ENCODE measurements at regions not wholly inside any gene's neighbourhood (a gene's known extent, or its start where the extent isn't known, plus 50 kb on each side); places are given as distances from the start of the nearest gene placed in this dataset.

DNA sequence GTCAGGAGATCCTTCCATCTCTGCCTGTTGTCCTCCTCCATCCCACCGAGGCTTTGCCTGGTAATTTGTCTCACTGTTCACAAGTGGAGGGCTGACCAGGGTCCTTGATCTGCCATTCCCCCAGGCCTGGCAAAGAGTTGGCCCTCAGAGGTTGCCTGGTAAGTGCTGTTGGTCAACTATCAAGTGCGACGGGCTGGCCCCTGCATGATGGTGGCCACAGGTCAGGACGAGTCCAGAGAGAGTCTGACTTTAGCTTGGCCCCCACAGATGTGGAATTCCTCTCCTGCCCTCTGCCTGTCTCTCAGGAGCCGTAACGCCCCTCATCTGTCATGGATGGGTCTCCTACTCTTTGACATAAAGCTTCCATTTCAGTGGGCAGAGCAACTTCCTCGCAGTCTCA lies 97.3 kb upstream of the SMIM21 start:
- no peaks in the 10 kb centered on the region for H3K9me3 ChIP-seq (ENCODE audit: control insufficient read depth in 1 of 2, low read length in 2 of 2)
- no peak for DNase-seq
- Mint-ChIP-seq H3K27me3 (peaks cover 5 to 8% of the 10 kb centered on the region in 2 donors), H3K9me3 (no peaks in the 10 kb centered on the region), H3K27ac (no peak overlapping the region), H3K4me1 (no peaks in the 10 kb centered on the region), H3K36me3 (no peaks in the 10 kb centered on the region), H3K4me3 (no peak overlapping the region)
- no peaks in the 10 kb centered on the region for H3K27me3 ChIP-seq (ENCODE audit: insufficient read depth, low read length)
- ChIA-PET POLR2A (ENCODE audit: partially characterized antibody) (no interaction called here), CTCF (ENCODE audit: partially characterized antibody) (no interaction called here)
- H3K27ac ChIP-seq (ENCODE audit: low read depth, low read length) = no peak overlapping the region
- intact Hi-C loops (cut with micrococcal nuclease) = no loop called here
- H3K4me1 ChIP-seq (ENCODE audit: insufficient read depth, low read length) = no peaks in the 10 kb centered on the region
- no peaks in the 10 kb centered on the region for H3K36me3 ChIP-seq (ENCODE audit: insufficient read depth, low read length)
- H3K4me3 ChIP-seq (ENCODE audit: low read length in 2 of 2) = no peak overlapping the region

GRCh38 chr18:75524181-75524580 lies 96.7 kb upstream of the SMIM21 start:
- Histone ChIP-seq H3K27me3 (ENCODE audit: insufficient read depth, low read length) (no peaks in the 10 kb centered on the region), H3K9me3 (ENCODE audit: control insufficient read depth in 1 of 2, low read length in 2 of 2) (no peaks in the 10 kb centered on the region), H3K4me3 (ENCODE audit: low read length in 2 of 2) (no peak overlapping the region), H3K36me3 (ENCODE audit: insufficient read depth, low read length) (no peaks in the 10 kb centered on the region), H3K27ac (ENCODE audit: low read depth, low read length) (no peak overlapping the region), H3K4me1 (ENCODE audit: insufficient read depth, low read length) (no peaks in the 10 kb centered on the region)
- ChIA-PET POLR2A (ENCODE audit: partially characterized antibody) (no interaction called here), CTCF (ENCODE audit: partially characterized antibody) (no interaction called here)
- DNase-seq = no peak
- Mint-ChIP-seq H3K9me3 (no peaks in the 10 kb centered on the region), H3K27ac (no peak overlapping the region), H3K4me3 (no peak overlapping the region), H3K36me3 (no peaks in the 10 kb centered on the region), H3K4me1 (no peaks in the 10 kb centered on the region), H3K27me3 (peaks cover 5 to 8% of the 10 kb centered on the region in 2 donors)
- intact Hi-C loops (cut with micrococcal nuclease) = no loop called here

- H3K27me3 Mint-ChIP-seq = no peaks in the 10 kb centered on the region
- intact Hi-C loops (cut with micrococcal nuclease) = no loop called here
- no peaks in the 10 kb centered on the region for H3K4me1 ChIP-seq (ENCODE audit: insufficient read depth, low read length)
- no peaks in the 10 kb centered on the region for H3K9me3 Mint-ChIP-seq
- H3K4me1 Mint-ChIP-seq = no peaks in the 10 kb centered on the region
- no peak overlapping the region for H3K4me3 ChIP-seq (ENCODE audit: low read length in 2 of 2)
- H3K4me3 Mint-ChIP-seq = no peak overlapping the region
- H3K27me3 ChIP-seq (ENCODE audit: insufficient read depth, low read length) = no peaks in the 10 kb centered on the region
- H3K9me3 ChIP-seq (ENCODE audit: control insufficient read depth in 1 of 2, low read length in 2 of 2) = no peaks in the 10 kb centered on the region
- no peaks in the 10 kb centered on the region for H3K36me3 Mint-ChIP-seq
- no peaks in the 10 kb centered on the region for H3K36me3 ChIP-seq (ENCODE audit: insufficient read depth, low read length)
- ChIA-PET CTCF (ENCODE audit: partially characterized antibody) (no interaction called here), POLR2A (ENCODE audit: partially characterized antibody) (no interaction called here)
- no peak for DNase-seq
- H3K27ac ChIP-seq (ENCODE audit: low read depth, low read length) = no peak overlapping the region
- H3K27ac Mint-ChIP-seq = no peak overlapping the region
Observed at GRCh38 chr18:75521816-75522215, 94.3 kb upstream of the SMIM21 start.

DNA sequence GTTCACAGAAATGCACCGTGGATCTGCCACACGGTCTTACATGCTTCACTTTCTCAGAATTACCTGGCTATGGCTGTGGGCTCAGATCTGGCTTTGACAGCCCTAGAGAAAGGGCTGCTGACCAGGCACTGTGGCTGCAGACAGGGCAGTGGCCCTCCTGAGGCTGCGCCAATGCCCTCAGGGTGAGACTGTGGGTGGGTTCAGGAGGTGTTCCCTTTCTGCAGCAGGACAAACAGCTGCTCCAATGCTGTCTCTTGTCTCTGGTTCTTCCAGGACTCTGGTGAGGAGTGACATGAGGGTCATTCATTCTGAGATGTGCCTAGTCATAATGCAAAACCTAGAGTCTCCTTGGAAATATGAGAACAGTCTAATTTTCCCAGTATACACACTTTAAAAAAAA lies 90.5 kb upstream of the SMIM21 start:
- no peak overlapping the region for H3K27ac Mint-ChIP-seq
- intact Hi-C loops (cut with micrococcal nuclease) = no loop called here
- peaks cover 4 to 5% of the 10 kb centered on the region in 2 donors for H3K27me3 Mint-ChIP-seq
- CTCF ChIA-PET (ENCODE audit: partially characterized antibody) = no interaction called here
- peaks cover 0 to 5% (median 1%) of the 10 kb centered on the region in 8 donors for H3K9me3 Mint-ChIP-seq
- no peak overlapping the region for H3K27ac ChIP-seq (ENCODE audit: low read depth, low read length)
- DNase-seq = no peak
- H3K4me3 Mint-ChIP-seq = no peak overlapping the region
- H3K4me3 ChIP-seq (ENCODE audit: low read length in 2 of 2) = no peak overlapping the region
- no peaks in the 10 kb centered on the region for H3K36me3 Mint-ChIP-seq
- no peaks in the 10 kb centered on the region for H3K9me3 ChIP-seq (ENCODE audit: control insufficient read depth in 1 of 2, low read length in 2 of 2)
- POLR2A ChIA-PET (ENCODE audit: partially characterized antibody) = no interaction called here
- no peaks in the 10 kb centered on the region for H3K36me3 ChIP-seq (ENCODE audit: insufficient read depth, low read length)
- no peaks in the 10 kb centered on the region for H3K4me1 Mint-ChIP-seq
- H3K4me1 ChIP-seq (ENCODE audit: insufficient read depth, low read length) = no peaks in the 10 kb centered on the region
- H3K27me3 ChIP-seq (ENCODE audit: insufficient read depth, low read length) = no peaks in the 10 kb centered on the region

DNA sequence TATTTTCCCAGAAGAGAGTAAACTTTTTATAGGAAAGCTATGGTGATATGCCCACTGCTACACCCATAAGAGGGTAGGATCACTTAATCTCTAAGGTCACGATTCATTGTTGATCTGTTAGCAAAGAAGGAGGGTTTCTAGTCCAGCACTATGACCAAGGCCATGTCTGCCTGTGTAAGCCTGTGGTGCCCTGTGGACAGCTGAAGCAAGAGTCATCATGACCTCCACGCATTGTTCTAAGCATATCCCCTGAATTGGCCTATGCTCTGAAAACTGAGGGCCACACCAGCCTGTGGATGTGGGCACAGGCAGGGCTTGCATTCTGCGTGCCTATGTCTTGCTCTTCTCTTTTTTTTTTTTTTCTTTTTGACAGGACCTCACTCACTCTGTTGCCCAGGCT lies 89.8 kb upstream of the SMIM21 start:
- H3K4me1 ChIP-seq (ENCODE audit: insufficient read depth, low read length) = no peaks in the 10 kb centered on the region
- intact Hi-C loops (cut with micrococcal nuclease) = no loop called here
- H3K36me3 ChIP-seq (ENCODE audit: insufficient read depth, low read length) = no peaks in the 10 kb centered on the region
- ChIA-PET POLR2A (ENCODE audit: partially characterized antibody) (no interaction called here), CTCF (ENCODE audit: partially characterized antibody) (no interaction called here)
- H3K4me3 ChIP-seq (ENCODE audit: low read length in 2 of 2) = no peak overlapping the region
- Mint-ChIP-seq H3K27me3 (peaks cover 4 to 5% of the 10 kb centered on the region in 2 donors), H3K36me3 (peaks cover 0 to under 1% of the 10 kb centered on the region in 2 donors), H3K4me3 (no peak overlapping the region), H3K27ac (no peak overlapping the region), H3K4me1 (no peaks in the 10 kb centered on the region), H3K9me3 (peaks cover 1 to 12% (median 5%) of the 10 kb centered on the region in 8 donors)
- H3K27me3 ChIP-seq (ENCODE audit: insufficient read depth, low read length) = no peaks in the 10 kb centered on the region
- H3K27ac ChIP-seq (ENCODE audit: low read depth, low read length) = no peak overlapping the region
- no peaks in the 10 kb centered on the region for H3K9me3 ChIP-seq (ENCODE audit: control insufficient read depth in 1 of 2, low read length in 2 of 2)
- DNase-seq = no peak

DNA sequence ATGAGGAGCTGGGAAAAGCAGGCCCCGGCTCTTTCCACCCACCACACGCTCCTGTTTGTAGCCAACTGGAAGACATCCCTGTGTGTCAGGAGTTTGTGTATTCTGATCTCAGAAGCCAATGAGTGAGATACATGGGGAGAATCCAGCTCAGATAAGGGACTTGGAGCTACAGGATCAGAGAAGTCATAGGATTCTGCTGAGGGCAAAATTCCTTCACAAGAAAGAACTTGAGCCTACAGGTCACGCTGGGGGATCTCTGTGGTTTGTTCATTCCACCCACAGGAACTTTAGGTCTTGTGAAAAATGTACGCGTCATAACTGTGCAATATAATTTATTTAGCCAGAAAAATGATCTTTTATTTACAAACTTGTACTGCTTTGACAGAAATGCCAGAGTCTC lies 80.1 kb upstream of the SMIM21 start:
- Mint-ChIP-seq H3K27me3 (peaks cover 19 to 34% of the 10 kb centered on the region in 2 donors), H3K27ac (no peak overlapping the region), H3K36me3 (peaks cover 0 to 3% of the 10 kb centered on the region in 2 donors), H3K9me3 (peaks cover 0 to 21% (median 11%) of the 10 kb centered on the region in 8 donors), H3K4me3 (no peak overlapping the region), H3K4me1 (no peaks in the 10 kb centered on the region)
- Histone ChIP-seq H3K36me3 (ENCODE audit: insufficient read depth, low read length) (no peaks in the 10 kb centered on the region), H3K4me1 (ENCODE audit: insufficient read depth, low read length) (no peaks in the 10 kb centered on the region), H3K27me3 (ENCODE audit: insufficient read depth, low read length) (no peaks in the 10 kb centered on the region), H3K4me3 (ENCODE audit: low read length in 2 of 2) (no peak overlapping the region), H3K9me3 (ENCODE audit: control insufficient read depth in 1 of 2, low read length in 2 of 2) (no peaks in the 10 kb centered on the region), H3K27ac (ENCODE audit: low read depth, low read length) (no peak overlapping the region)
- intact Hi-C loops (cut with micrococcal nuclease) = no loop called here
- DNase-seq = no peak
- POLR2A ChIA-PET (ENCODE audit: partially characterized antibody) = no interaction called here
- CTCF ChIA-PET (ENCODE audit: partially characterized antibody) = no interaction called here

GRCh38 chr18:75506913-75507312 lies 79.4 kb upstream of the SMIM21 start:
- no peaks in the 10 kb centered on the region for H3K36me3 ChIP-seq (ENCODE audit: insufficient read depth, low read length)
- H3K4me1 Mint-ChIP-seq = no peaks in the 10 kb centered on the region
- H3K4me3 ChIP-seq (ENCODE audit: low read length in 2 of 2) = no peak overlapping the region
- ChIA-PET POLR2A (ENCODE audit: partially characterized antibody) (no interaction called here), CTCF (ENCODE audit: partially characterized antibody) (no interaction called here)
- no peaks in the 10 kb centered on the region for H3K36me3 Mint-ChIP-seq
- H3K9me3 Mint-ChIP-seq = peaks cover 0 to 15% (median 6%) of the 10 kb centered on the region in 8 donors
- H3K27me3 ChIP-seq (ENCODE audit: insufficient read depth, low read length) = no peaks in the 10 kb centered on the region
- H3K27ac ChIP-seq (ENCODE audit: low read depth, low read length) = no peak overlapping the region
- H3K4me3 Mint-ChIP-seq = no peak overlapping the region
- intact Hi-C loops (cut with micrococcal nuclease) = no loop called here
- no peak for DNase-seq
- H3K27me3 Mint-ChIP-seq = peaks cover 23 to 36% of the 10 kb centered on the region in 2 donors
- H3K9me3 ChIP-seq (ENCODE audit: control insufficient read depth in 1 of 2, low read length in 2 of 2) = no peaks in the 10 kb centered on the region
- H3K4me1 ChIP-seq (ENCODE audit: insufficient read depth, low read length) = no peaks in the 10 kb centered on the region
- no peak overlapping the region for H3K27ac Mint-ChIP-seq

- Mint-ChIP-seq H3K27ac (no peak overlapping the region), H3K4me3 (no peak overlapping the region), H3K9me3 (peaks cover 0 to 4% (median 0%) of the 10 kb centered on the region in 8 donors), H3K4me1 (no peaks in the 10 kb centered on the region), H3K36me3 (no peaks in the 10 kb centered on the region), H3K27me3 (peaks cover 27 to 37% of the 10 kb centered on the region in 2 donors)
- no peaks in the 10 kb centered on the region for H3K4me1 ChIP-seq (ENCODE audit: insufficient read depth, low read length)
- H3K27me3 ChIP-seq (ENCODE audit: insufficient read depth, low read length) = no peaks in the 10 kb centered on the region
- H3K36me3 ChIP-seq (ENCODE audit: insufficient read depth, low read length) = no peaks in the 10 kb centered on the region
- POLR2A ChIA-PET (ENCODE audit: partially characterized antibody) = no interaction called here
- no peaks in the 10 kb centered on the region for H3K9me3 ChIP-seq (ENCODE audit: control insufficient read depth in 1 of 2, low read length in 2 of 2)
- intact Hi-C loops (cut with micrococcal nuclease) = no loop called here
- DNase-seq = no peak
- H3K4me3 ChIP-seq (ENCODE audit: low read length in 2 of 2) = no peak overlapping the region
- CTCF ChIA-PET (ENCODE audit: partially characterized antibody) = no interaction called here
- no peak overlapping the region for H3K27ac ChIP-seq (ENCODE audit: low read depth, low read length)
Observed at GRCh38 chr18:75504469-75504868, 77.0 kb upstream of the SMIM21 start.
